CD8-positive, alpha-beta memory T cell (primary cell): ENCODE measurements at regions not wholly inside any gene's neighbourhood (a gene's known extent, or its start where the extent isn't known, plus 50 kb on each side); places are given as distances from the start of the nearest gene placed in this dataset.

Experiments used
- CTCF ChIA-PET: fragments of 350-600 bp; sonication (Branson Sonifier 250); formaldehyde crosslinking; loops from one replicate; lab custom pipeline; 2021; ENCODE audit warnings: antibody characterized with exemption; lab: Charles Lee
- POLR2A ChIA-PET: fragments of 350-600 bp; sonication (Branson Sonifier 250); formaldehyde crosslinking; loops from one replicate; lab custom pipeline; 2021; ENCODE audit warnings: antibody characterized with exemption; lab: Charles Lee
- DNase-seq, 5 donors: peaks; one replicate each; pipeline versions ENCODE4 v3.0.0 to v3.0.0-alpha.2; 2020 to 2022; ENCODE audit warnings: mixed read lengths in 1 of 5
- H3K27ac ChIP-seq: one replicate; pipeline ENCODE4 v1.7.0; 2013; ENCODE audit warnings: low read depth, mild to moderate bottlenecking, low read length, moderate library complexity
- H3K27me3 ChIP-seq: 2 replicates; pipeline ENCODE4 v1.7.0; 2013; ENCODE audit warnings: low read length, mild to moderate bottlenecking; ENCODE audit not compliant: insufficient read depth, poor library complexity, severe bottlenecking
- H3K36me3 ChIP-seq: 2 replicates; pipeline ENCODE4 v1.7.0; 2013; ENCODE audit warnings: mild to moderate bottlenecking, low read length, moderate library complexity; ENCODE audit not compliant: insufficient read depth
- H3K4me1 ChIP-seq: 2 replicates; pipeline ENCODE4 v1.7.0; 2013; ENCODE audit warnings: mild to moderate bottlenecking, low read length, moderate library complexity; ENCODE audit not compliant: insufficient read depth
- H3K4me3 ChIP-seq: 2 replicates; pipeline ENCODE4 v1.7.0; 2013; ENCODE audit warnings: mild to moderate bottlenecking, low read length
- H3K9me3 ChIP-seq: 2 replicates; pipeline ENCODE4 v1.7.0; 2013; ENCODE audit warnings: mild to moderate bottlenecking, low read length
- H3K27ac Mint-ChIP-seq, 8 donors: one replicate each; pipeline ENCODE4 v1.8.0; 2020 to 2021; ENCODE audit warnings: mixed read lengths in 8 of 8, mild to moderate bottlenecking in 6 of 8, inconsistent platforms in 3 of 8, moderate library complexity in 3 of 8
- H3K27me3 Mint-ChIP-seq, 2 donors: one replicate each; pipeline ENCODE4 v1.8.0; 2020 to 2021; ENCODE audit warnings: mixed read lengths in 2 of 2, mild to moderate bottlenecking in 1 of 2, moderate library complexity in 1 of 2
- H3K36me3 Mint-ChIP-seq, 3 donors: one replicate each; pipeline ENCODE4 v1.8.0; 2020 to 2021; ENCODE audit warnings: mixed read lengths in 3 of 3, inconsistent platforms in 1 of 3, mild to moderate bottlenecking in 1 of 3
- H3K4me1 Mint-ChIP-seq, 3 donors: one replicate each; pipeline ENCODE4 v1.8.0; 2020 to 2021; ENCODE audit warnings: mixed read lengths in 3 of 3, inconsistent platforms in 1 of 3, mild to moderate bottlenecking in 1 of 3
- H3K4me3 Mint-ChIP-seq, 7 donors: one replicate each; pipeline ENCODE4 v1.8.0; 2020 to 2021; ENCODE audit warnings: mixed read lengths in 7 of 7, mild to moderate bottlenecking in 6 of 7, moderate library complexity in 4 of 7, inconsistent platforms in 2 of 7
- H3K9me3 Mint-ChIP-seq, 5 donors: one replicate each; pipeline ENCODE4 v1.8.0; 2020 to 2022; ENCODE audit warnings: mixed read lengths in 5 of 5, mild to moderate bottlenecking in 3 of 5, moderate library complexity in 2 of 5, inconsistent platforms in 1 of 5

DNA sequence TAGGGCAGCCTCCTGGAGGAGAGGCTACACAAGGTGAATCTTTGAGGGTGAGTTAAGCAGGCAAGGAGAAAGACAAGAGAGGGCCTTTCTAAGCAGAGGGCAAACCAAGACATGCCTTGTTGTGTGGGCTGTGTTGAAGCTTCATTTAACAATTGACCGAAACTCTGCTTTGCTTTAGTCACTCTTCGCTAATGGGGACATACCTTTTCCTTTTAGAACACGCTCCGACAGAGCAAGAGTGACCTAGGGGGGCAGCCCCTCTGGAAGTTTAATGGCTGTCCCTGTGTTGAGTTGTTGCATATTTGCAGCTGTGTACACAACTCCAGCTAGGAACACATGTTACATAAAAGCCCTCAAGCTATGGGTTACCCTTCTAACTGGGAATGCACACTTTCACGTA lies 218.1 kb upstream of the WWC1 start:
- DNase-seq: no peak
- H3K4me1 ChIP-seq: no peaks in the 10 kb centered on the region

DNA sequence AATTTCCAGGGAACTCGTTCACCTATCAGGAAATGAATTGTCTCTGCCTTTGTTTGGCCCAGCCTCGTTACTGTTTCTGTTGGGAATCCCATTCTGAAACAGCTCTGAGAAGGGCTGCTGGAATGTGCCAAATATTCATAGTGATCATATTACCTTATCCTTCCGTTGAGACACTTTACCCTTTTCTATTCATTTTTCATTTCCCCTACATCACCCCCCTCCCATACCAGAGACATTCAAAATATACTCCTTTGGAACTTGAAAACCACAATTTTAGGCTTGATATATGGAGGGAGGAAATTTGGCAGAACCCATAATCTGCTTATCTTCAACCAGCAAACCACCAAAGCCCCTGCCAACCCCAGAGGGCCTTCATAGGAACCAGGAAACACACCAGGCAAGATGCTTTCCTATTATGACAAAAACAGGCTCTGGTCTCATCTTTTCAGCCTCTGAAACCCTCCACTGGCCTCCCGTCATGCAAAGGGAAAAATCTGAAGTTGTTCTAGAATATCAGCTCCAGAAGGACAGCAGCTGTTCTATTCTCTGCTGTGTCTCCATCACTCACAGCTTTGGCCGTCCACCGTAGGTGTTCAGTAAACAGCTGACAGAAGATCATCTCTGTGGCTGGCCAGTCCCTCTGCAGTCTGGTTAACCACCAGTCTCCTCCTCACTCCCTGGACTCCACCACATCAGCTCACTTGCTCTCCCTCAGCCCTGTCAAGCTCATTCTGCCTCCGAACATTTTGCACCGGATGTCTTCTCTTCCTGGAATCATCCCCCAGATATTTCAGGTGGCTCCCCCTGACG lies 217.2 kb upstream of the WWC1 start:
- H3K27me3 ChIP-seq: no peaks in the 10 kb centered on the region
- Mint-ChIP-seq H3K9me3 (peaks cover 0 to 8% (median 0%) of the 10 kb centered on the region in 5 donors), H3K36me3 (no peaks in the 10 kb centered on the region), H3K4me3 (no peak overlapping the region), H3K27me3 (no peaks in the 10 kb centered on the region), H3K27ac (no peak overlapping the region), H3K4me1 (no peaks in the 10 kb centered on the region)
- no peak overlapping the region for H3K4me3 ChIP-seq
- CTCF ChIA-PET: no interaction called here
- H3K4me1 ChIP-seq: no peaks in the 10 kb centered on the region
- no peaks in the 10 kb centered on the region for H3K9me3 ChIP-seq
- POLR2A ChIA-PET: no interaction called here
- H3K36me3 ChIP-seq: no peaks in the 10 kb centered on the region
- no peak for DNase-seq
- H3K27ac ChIP-seq: no peak overlapping the region

More for the DNA sequence above, 218.1 kb upstream of the WWC1 start:
- CTCF ChIA-PET: no interaction called here
- H3K9me3 Mint-ChIP-seq: peaks cover 0 to 8% (median 0%) of the 10 kb centered on the region in 5 donors
- H3K27me3 Mint-ChIP-seq: no peaks in the 10 kb centered on the region
- Histone ChIP-seq H3K27me3 (no peaks in the 10 kb centered on the region), H3K36me3 (no peaks in the 10 kb centered on the region), H3K4me3 (no peak overlapping the region), H3K9me3 (no peaks in the 10 kb centered on the region), H3K27ac (no peak overlapping the region)
- H3K27ac Mint-ChIP-seq: no peak overlapping the region
- no peaks in the 10 kb centered on the region for H3K36me3 Mint-ChIP-seq
- no peaks in the 10 kb centered on the region for H3K4me1 Mint-ChIP-seq
- POLR2A ChIA-PET: no interaction called here
- H3K4me3 Mint-ChIP-seq: no peak overlapping the region

- no peaks in the 10 kb centered on the region for H3K4me1 Mint-ChIP-seq
- POLR2A ChIA-PET: no interaction called here
- no peaks in the 10 kb centered on the region for H3K36me3 Mint-ChIP-seq
- Histone ChIP-seq H3K27ac (no peak overlapping the region), H3K36me3 (no peaks in the 10 kb centered on the region), H3K9me3 (no peaks in the 10 kb centered on the region), H3K4me3 (no peak overlapping the region), H3K27me3 (no peaks in the 10 kb centered on the region), H3K4me1 (no peaks in the 10 kb centered on the region)
- no peak overlapping the region for H3K4me3 Mint-ChIP-seq
- no peak overlapping the region for H3K27ac Mint-ChIP-seq
- peaks cover 0 to 8% (median 4%) of the 10 kb centered on the region in 5 donors for H3K9me3 Mint-ChIP-seq
- no peak for DNase-seq
- no peaks in the 10 kb centered on the region for H3K27me3 Mint-ChIP-seq
- CTCF ChIA-PET: no interaction called here
These were observed 216.1 kb upstream of the WWC1 start for GRCh38 chr5:168075387-168075786.

- Mint-ChIP-seq H3K27ac (no peak overlapping the region), H3K36me3 (no peaks in the 10 kb centered on the region), H3K9me3 (peaks cover 0 to 8% (median 4%) of the 10 kb centered on the region in 5 donors), H3K4me1 (no peaks in the 10 kb centered on the region), H3K27me3 (peaks cover 0 to 1% of the 10 kb centered on the region in 2 donors), H3K4me3 (no peak overlapping the region)
- Histone ChIP-seq H3K27me3 (no peaks in the 10 kb centered on the region), H3K4me3 (no peak overlapping the region), H3K27ac (no peak overlapping the region), H3K4me1 (no peaks in the 10 kb centered on the region), H3K36me3 (no peaks in the 10 kb centered on the region), H3K9me3 (no peaks in the 10 kb centered on the region)
- ChIA-PET CTCF (no interaction called here), POLR2A (no interaction called here)
- no peak for DNase-seq
These were observed 214.9 kb upstream of the WWC1 start for GRCh38 chr5:168076561-168076991.

DNA sequence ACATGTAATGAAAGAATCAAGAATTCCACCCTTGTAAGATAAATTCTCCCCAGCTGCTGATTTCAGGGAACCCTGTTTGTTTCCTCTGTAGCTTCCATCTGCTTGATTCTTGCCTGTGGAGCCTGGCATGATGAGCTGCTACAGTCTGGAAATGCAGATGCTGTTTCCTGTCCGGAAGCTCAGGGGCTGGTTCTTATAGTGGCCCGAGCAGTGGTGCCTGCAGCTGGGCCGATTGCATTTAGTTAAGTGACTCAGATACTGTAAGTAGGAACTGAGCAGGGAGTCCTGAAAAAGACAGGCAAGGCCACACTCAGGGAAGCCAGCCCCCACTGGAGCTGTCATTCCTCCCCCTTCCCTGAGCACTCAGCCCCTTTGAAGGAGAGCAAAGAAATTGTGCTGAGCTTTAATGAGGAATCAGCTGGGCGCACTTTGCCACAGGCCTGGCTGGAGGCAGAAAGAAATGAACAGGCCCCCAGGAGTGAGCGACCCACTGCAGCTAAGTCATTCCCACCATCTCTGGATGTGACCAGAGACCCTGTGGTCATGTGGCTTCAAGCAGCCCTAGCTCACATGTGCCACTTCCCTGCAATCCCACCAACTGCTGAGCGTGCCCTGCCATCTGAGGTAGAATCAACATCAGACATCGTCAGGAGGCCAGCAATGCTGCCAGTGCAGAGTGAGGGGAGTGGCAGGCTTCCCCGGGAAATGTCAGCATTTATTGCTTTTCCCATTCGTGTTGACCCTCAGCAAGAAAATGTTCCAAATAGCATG lies 206.0 kb upstream of the WWC1 start:
- CTCF ChIA-PET: no interaction called here
- H3K4me3 ChIP-seq: no peak overlapping the region
- peaks cover 7 to 15% of the 10 kb centered on the region in 2 donors for H3K27me3 Mint-ChIP-seq

DNA sequence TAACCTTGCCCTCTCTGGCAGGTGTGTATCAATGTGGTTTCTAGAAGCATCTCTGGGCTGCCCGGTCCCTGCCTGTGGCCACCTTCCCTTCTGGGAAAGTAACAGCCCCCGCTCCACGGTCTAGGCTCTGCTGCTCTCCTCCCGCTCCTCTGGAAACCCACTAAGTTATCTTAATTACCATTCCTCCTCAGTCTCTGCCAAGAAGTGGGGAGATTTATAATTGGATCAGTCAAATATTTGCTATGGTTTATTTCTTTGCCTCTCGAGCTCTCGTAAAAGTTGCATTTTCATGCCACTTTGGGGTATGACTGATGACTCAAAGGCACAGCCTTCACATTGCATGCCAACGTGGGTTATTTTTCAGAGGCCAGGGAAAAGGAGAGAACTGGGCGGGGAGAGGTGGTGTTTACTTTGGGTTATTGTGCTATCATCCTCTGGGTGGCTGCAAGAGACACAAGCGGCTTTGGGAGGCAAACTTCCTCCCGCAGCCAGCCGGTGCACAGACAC lies 205.3 kb upstream of the WWC1 start:
- Mint-ChIP-seq H3K27me3 (peaks cover 7 to 15% of the 10 kb centered on the region in 2 donors), H3K4me1 (no peaks in the 10 kb centered on the region), H3K27ac (no peak overlapping the region), H3K36me3 (no peaks in the 10 kb centered on the region), H3K9me3 (peaks cover 0 to 12% (median 3%) of the 10 kb centered on the region in 5 donors), H3K4me3 (no peak overlapping the region)
- Histone ChIP-seq H3K27me3 (no peaks in the 10 kb centered on the region), H3K36me3 (no peaks in the 10 kb centered on the region), H3K27ac (no peak overlapping the region), H3K9me3 (no peaks in the 10 kb centered on the region), H3K4me1 (no peaks in the 10 kb centered on the region), H3K4me3 (no peak overlapping the region)
- DNase-seq: no peak
- ChIA-PET CTCF (no interaction called here), POLR2A (no interaction called here)

More for the DNA sequence above, 206.0 kb upstream of the WWC1 start:
- peaks cover 0 to 12% (median 3%) of the 10 kb centered on the region in 5 donors for H3K9me3 Mint-ChIP-seq
- Histone ChIP-seq H3K27me3 (no peaks in the 10 kb centered on the region), H3K27ac (no peak overlapping the region), H3K36me3 (no peaks in the 10 kb centered on the region), H3K4me1 (no peaks in the 10 kb centered on the region), H3K9me3 (no peaks in the 10 kb centered on the region)
- no peaks in the 10 kb centered on the region for H3K36me3 Mint-ChIP-seq
- no peak overlapping the region for H3K27ac Mint-ChIP-seq
- no peak for DNase-seq
- no peak overlapping the region for H3K4me3 Mint-ChIP-seq
- POLR2A ChIA-PET: no interaction called here
- H3K4me1 Mint-ChIP-seq: no peaks in the 10 kb centered on the region

- H3K36me3 ChIP-seq: no peaks in the 10 kb centered on the region
- Mint-ChIP-seq H3K4me3 (no peak overlapping the region), H3K36me3 (no peaks in the 10 kb centered on the region), H3K4me1 (no peaks in the 10 kb centered on the region), H3K27ac (no peak overlapping the region), H3K27me3 (peaks cover 5 to 15% of the 10 kb centered on the region in 2 donors), H3K9me3 (peaks cover 0 to 11% (median 3%) of the 10 kb centered on the region in 5 donors)
- H3K27ac ChIP-seq: no peak overlapping the region
- no peak overlapping the region for H3K4me3 ChIP-seq
- ChIA-PET POLR2A (no interaction called here), CTCF (no interaction called here)
- H3K4me1 ChIP-seq: no peaks in the 10 kb centered on the region
- no peak for DNase-seq
- H3K27me3 ChIP-seq: no peaks in the 10 kb centered on the region
- no peaks in the 10 kb centered on the region for H3K9me3 ChIP-seq
These were observed 204.7 kb upstream of the WWC1 start for GRCh38 chr5:168086746-168087145.
